ENCODE measurements at regions not wholly inside any gene's neighbourhood (a gene's known extent, or its start where the extent isn't known, plus 50 kb on each side); places are given as distances from the start of the nearest gene placed in this dataset.

DNA sequence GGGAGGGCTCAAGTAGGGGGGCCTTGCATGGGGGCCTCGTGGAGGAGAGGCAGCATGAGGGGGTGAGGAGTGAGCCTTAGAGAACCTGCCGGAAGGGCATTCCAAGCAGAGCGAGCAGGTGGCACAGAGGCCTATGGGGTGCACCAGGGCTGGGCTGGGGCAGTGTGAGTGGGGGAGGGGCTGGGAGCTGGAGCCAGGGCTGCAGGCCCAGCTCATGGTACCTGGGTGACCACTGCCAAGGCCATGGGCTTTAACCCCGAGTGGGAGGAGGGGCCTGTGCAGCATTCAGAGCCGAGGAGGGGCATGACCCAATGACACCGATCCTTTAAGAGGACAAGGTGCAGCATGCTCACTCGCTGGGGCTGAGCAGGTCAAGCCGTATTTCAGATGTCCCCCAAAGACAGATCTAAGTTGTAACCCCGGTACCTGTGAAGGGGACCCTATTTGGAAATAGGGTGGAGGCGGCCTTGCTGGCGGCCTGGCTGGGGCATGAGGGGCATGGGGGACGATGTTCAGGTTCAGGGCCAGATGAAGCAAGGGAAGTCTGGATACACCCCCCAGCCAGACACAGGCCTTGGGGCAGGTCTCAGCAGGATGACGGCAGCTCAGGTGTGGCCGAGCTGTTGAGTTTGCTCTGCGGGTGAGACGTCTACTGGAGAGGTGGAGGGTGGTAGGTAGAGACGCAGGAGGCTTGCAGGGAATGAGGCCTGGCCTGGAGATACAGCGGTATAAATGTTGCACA, 137.0 kb downstream of the CPZ start:
- TF ChIP-seq, protein P1, sequence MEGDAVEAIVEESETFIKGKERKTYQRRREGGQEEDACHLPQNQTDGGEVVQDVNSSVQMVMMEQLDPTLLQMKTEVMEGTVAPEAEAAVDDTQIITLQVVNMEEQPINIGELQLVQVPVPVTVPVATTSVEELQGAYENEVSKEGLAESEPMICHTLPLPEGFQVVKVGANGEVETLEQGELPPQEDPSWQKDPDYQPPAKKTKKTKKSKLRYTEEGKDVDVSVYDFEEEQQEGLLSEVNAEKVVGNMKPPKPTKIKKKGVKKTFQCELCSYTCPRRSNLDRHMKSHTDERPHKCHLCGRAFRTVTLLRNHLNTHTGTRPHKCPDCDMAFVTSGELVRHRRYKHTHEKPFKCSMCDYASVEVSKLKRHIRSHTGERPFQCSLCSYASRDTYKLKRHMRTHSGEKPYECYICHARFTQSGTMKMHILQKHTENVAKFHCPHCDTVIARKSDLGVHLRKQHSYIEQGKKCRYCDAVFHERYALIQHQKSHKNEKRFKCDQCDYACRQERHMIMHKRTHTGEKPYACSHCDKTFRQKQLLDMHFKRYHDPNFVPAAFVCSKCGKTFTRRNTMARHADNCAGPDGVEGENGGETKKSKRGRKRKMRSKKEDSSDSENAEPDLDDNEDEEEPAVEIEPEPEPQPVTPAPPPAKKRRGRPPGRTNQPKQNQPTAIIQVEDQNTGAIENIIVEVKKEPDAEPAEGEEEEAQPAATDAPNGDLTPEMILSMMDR (IDR thresholded peaks at IDR 0.05) = no peak
- no peak for TF ChIP-seq POLR2A (IDR thresholded peaks at IDR 0.05)

Measured in thyroid gland (tissue), 4 donors.